ENCODE measurements at regions not wholly inside any gene's neighbourhood (a gene's known extent, or its start where the extent isn't known, plus 50 kb on each side); places are given as distances from the start of the nearest gene placed in this dataset.

- H3K27me3 ChIP-seq (ENCODE audit: control insufficient read depth, insufficient read depth, low read length), result no peaks in the 10 kb centered on the region
- no peak overlapping the region for H3K27ac ChIP-seq (ENCODE audit: low read depth, low read length)
- peaks cover 19% of the 10 kb centered on the region for H3K4me1 ChIP-seq (ENCODE audit: control insufficient read depth, insufficient read depth, low read length)
- peak in 1 of 6 donors; percentile 80 for DNase-seq (ENCODE audit: low read depth in 4 of 6, low spot score in 6 of 6)
- H3K9me3 ChIP-seq (ENCODE audit: control insufficient read depth, insufficient read depth, low read length), result no peaks in the 10 kb centered on the region
- H3K36me3 ChIP-seq (ENCODE audit: control insufficient read depth, insufficient read depth, low read length), result no peaks in the 10 kb centered on the region
- WGBS (ENCODE audit: insufficient coverage), result 40% methylated on average over 1 of the region's 7 CpGs
- H3K4me3 ChIP-seq (ENCODE audit: low read depth, low read length), result no peak overlapping the region
These were observed 154.0 kb upstream of the SDK2 start for GRCh38 chr17:73798111-73798748.

- H3K27me3 ChIP-seq (ENCODE audit: control insufficient read depth, insufficient read depth, low read length), result no peaks in the 10 kb centered on the region
These were observed 154.9 kb upstream of the SDK2 start for GRCh38 chr17:73799096-73799495.

GRCh38 chr17:73799781-73800627, 155.8 kb upstream of the SDK2 start:
- no peaks in the 10 kb centered on the region for H3K27me3 ChIP-seq (ENCODE audit: control insufficient read depth, insufficient read depth, low read length)
- no peak for DNase-seq (ENCODE audit: low read depth in 4 of 6, low spot score in 6 of 6)
- WGBS (ENCODE audit: insufficient coverage), result no CpG with 5 or more reads among the region's 7 CpGs

More at GRCh38 chr17:73799096-73799495, 154.9 kb upstream of the SDK2 start:
- Histone ChIP-seq H3K27ac (ENCODE audit: low read depth, low read length) (no peak overlapping the region), H3K36me3 (ENCODE audit: control insufficient read depth, insufficient read depth, low read length) (no peaks in the 10 kb centered on the region), H3K9me3 (ENCODE audit: control insufficient read depth, insufficient read depth, low read length) (no peaks in the 10 kb centered on the region), H3K4me3 (ENCODE audit: low read depth, low read length) (no peak overlapping the region), H3K4me1 (ENCODE audit: control insufficient read depth, insufficient read depth, low read length) (peaks cover 23% of the 10 kb centered on the region)
- no peak for DNase-seq (ENCODE audit: low read depth in 4 of 6, low spot score in 6 of 6)

GRCh38 chr17:73800893-73801292, 156.6 kb upstream of the SDK2 start:
- Histone ChIP-seq H3K36me3 (ENCODE audit: control insufficient read depth, insufficient read depth, low read length) (no peaks in the 10 kb centered on the region), H3K27ac (ENCODE audit: low read depth, low read length) (no peak overlapping the region), H3K9me3 (ENCODE audit: control insufficient read depth, insufficient read depth, low read length) (no peaks in the 10 kb centered on the region), H3K4me3 (ENCODE audit: low read depth, low read length) (no peak overlapping the region), H3K4me1 (ENCODE audit: control insufficient read depth, insufficient read depth, low read length) (peaks cover 27% of the 10 kb centered on the region), H3K27me3 (ENCODE audit: control insufficient read depth, insufficient read depth, low read length) (no peaks in the 10 kb centered on the region)
- WGBS (ENCODE audit: insufficient coverage), result 31% methylated on average over 2 of the region's 8 CpGs
- peak in 1 of 6 donors; percentile 49 for DNase-seq (ENCODE audit: low read depth in 4 of 6, low spot score in 6 of 6)

More at GRCh38 chr17:73799781-73800627, 155.8 kb upstream of the SDK2 start:
- Histone ChIP-seq H3K9me3 (ENCODE audit: control insufficient read depth, insufficient read depth, low read length) (no peaks in the 10 kb centered on the region), H3K4me1 (ENCODE audit: control insufficient read depth, insufficient read depth, low read length) (peaks cover 27% of the 10 kb centered on the region), H3K4me3 (ENCODE audit: low read depth, low read length) (no peak overlapping the region), H3K27ac (ENCODE audit: low read depth, low read length) (no peak overlapping the region), H3K36me3 (ENCODE audit: control insufficient read depth, insufficient read depth, low read length) (no peaks in the 10 kb centered on the region)

- H3K27ac ChIP-seq (ENCODE audit: low read depth, low read length), result no peak overlapping the region
- H3K27me3 ChIP-seq (ENCODE audit: control insufficient read depth, insufficient read depth, low read length), result no peaks in the 10 kb centered on the region
- no peaks in the 10 kb centered on the region for H3K9me3 ChIP-seq (ENCODE audit: control insufficient read depth, insufficient read depth, low read length)
- H3K4me1 ChIP-seq (ENCODE audit: control insufficient read depth, insufficient read depth, low read length), result peaks cover 27% of the 10 kb centered on the region
- DNase-seq (ENCODE audit: low read depth in 4 of 6, low spot score in 6 of 6), result peak in 1 of 6 donors; percentile 48
- no peaks in the 10 kb centered on the region for H3K36me3 ChIP-seq (ENCODE audit: control insufficient read depth, insufficient read depth, low read length)
- H3K4me3 ChIP-seq (ENCODE audit: low read depth, low read length), result no peak overlapping the region
- WGBS (ENCODE audit: insufficient coverage), result 91% methylated on average over 7 of the region's 8 CpGs
These were observed 157.3 kb upstream of the SDK2 start for GRCh38 chr17:73801455-73802100.

- H3K9me3 ChIP-seq (ENCODE audit: control insufficient read depth, insufficient read depth, low read length), result no peaks in the 10 kb centered on the region
- no peaks in the 10 kb centered on the region for H3K36me3 ChIP-seq (ENCODE audit: control insufficient read depth, insufficient read depth, low read length)
- H3K27me3 ChIP-seq (ENCODE audit: control insufficient read depth, insufficient read depth, low read length), result no peaks in the 10 kb centered on the region
- no peak for DNase-seq (ENCODE audit: low read depth in 4 of 6, low spot score in 6 of 6)
- no peak overlapping the region for H3K27ac ChIP-seq (ENCODE audit: low read depth, low read length)
- WGBS (ENCODE audit: insufficient coverage), result 77% methylated on average over 3 of the region's 4 CpGs
- H3K4me1 ChIP-seq (ENCODE audit: control insufficient read depth, insufficient read depth, low read length), result peaks cover 25% of the 10 kb centered on the region
- no peak overlapping the region for H3K4me3 ChIP-seq (ENCODE audit: low read depth, low read length)
These were observed 158.1 kb upstream of the SDK2 start for GRCh38 chr17:73802314-73802713.

GRCh38 chr17:73802871-73803270, 158.6 kb upstream of the SDK2 start:
- Histone ChIP-seq H3K4me1 (ENCODE audit: control insufficient read depth, insufficient read depth, low read length) (peaks cover 20% of the 10 kb centered on the region), H3K27ac (ENCODE audit: low read depth, low read length) (no peak overlapping the region), H3K4me3 (ENCODE audit: low read depth, low read length) (no peak overlapping the region), H3K36me3 (ENCODE audit: control insufficient read depth, insufficient read depth, low read length) (no peaks in the 10 kb centered on the region), H3K9me3 (ENCODE audit: control insufficient read depth, insufficient read depth, low read length) (no peaks in the 10 kb centered on the region), H3K27me3 (ENCODE audit: control insufficient read depth, insufficient read depth, low read length) (no peaks in the 10 kb centered on the region)
- no peak for DNase-seq (ENCODE audit: low read depth in 4 of 6, low spot score in 6 of 6)
- 100% methylated on average over 1 of the region's 1 CpG for WGBS (ENCODE audit: insufficient coverage)

- peaks cover 16% of the 10 kb centered on the region for H3K4me1 ChIP-seq (ENCODE audit: control insufficient read depth, insufficient read depth, low read length)
- 50% methylated on average over 2 of the region's 4 CpGs for WGBS (ENCODE audit: insufficient coverage)
- no peaks in the 10 kb centered on the region for H3K36me3 ChIP-seq (ENCODE audit: control insufficient read depth, insufficient read depth, low read length)
- H3K9me3 ChIP-seq (ENCODE audit: control insufficient read depth, insufficient read depth, low read length), result no peaks in the 10 kb centered on the region
- H3K27me3 ChIP-seq (ENCODE audit: control insufficient read depth, insufficient read depth, low read length), result no peaks in the 10 kb centered on the region
- H3K4me3 ChIP-seq (ENCODE audit: low read depth, low read length), result no peak overlapping the region
- DNase-seq (ENCODE audit: low read depth in 4 of 6, low spot score in 6 of 6), result peak in 2 of 6 donors; percentile 46 to 61
- H3K27ac ChIP-seq (ENCODE audit: low read depth, low read length), result no peak overlapping the region
These were observed 159.8 kb upstream of the SDK2 start for GRCh38 chr17:73803964-73804435.

GRCh38 chr17:73806768-73807167, 162.5 kb upstream of the SDK2 start:
- no CpG with 5 or more reads among the region's 1 CpG for WGBS (ENCODE audit: insufficient coverage)
- Histone ChIP-seq H3K4me3 (ENCODE audit: low read depth, low read length) (no peak overlapping the region), H3K27ac (ENCODE audit: low read depth, low read length) (no peak overlapping the region), H3K4me1 (ENCODE audit: control insufficient read depth, insufficient read depth, low read length) (peaks cover 8% of the 10 kb centered on the region), H3K36me3 (ENCODE audit: control insufficient read depth, insufficient read depth, low read length) (no peaks in the 10 kb centered on the region), H3K27me3 (ENCODE audit: control insufficient read depth, insufficient read depth, low read length) (no peaks in the 10 kb centered on the region), H3K9me3 (ENCODE audit: control insufficient read depth, insufficient read depth, low read length) (no peaks in the 10 kb centered on the region)
- no peak for DNase-seq (ENCODE audit: low read depth in 4 of 6, low spot score in 6 of 6)

Measured in spinal cord (tissue), 9 donors.